Gastrocnemius medialis (tissue), 4 donors: ENCODE measurements at regions not wholly inside any gene's neighbourhood (a gene's known extent, or its start where the extent isn't known, plus 50 kb on each side); places are given as distances from the start of the nearest gene placed in this dataset.

Experiments
- CTCF ChIP-seq, 5 experiments: fragments of 450-650 bp in 3 of 5; fragments of 200-600 bp in 2 of 5; sonication (generic) in 2 of 5; IDR thresholded peaks in 4 of 5; conservative IDR thresholded peaks in 1 of 5; 1 replicate in 4 of 5; 2 replicates in 1 of 5; pipeline ENCODE4 v1.5.1; 2016 to 2019; ENCODE audit warnings: antibody characterized with exemption in 5 of 5, mild to moderate bottlenecking in 3 of 5, moderate library complexity in 3 of 5
- POLR2A ChIP-seq, 2 donors: fragments of 450-650 bp; IDR thresholded peaks; one replicate each; pipeline ENCODE4 v1.6.1; 2017; ENCODE audit warnings: antibody characterized with exemption in 2 of 2, mild to moderate bottlenecking in 2 of 2, moderate library complexity in 2 of 2

DNA sequence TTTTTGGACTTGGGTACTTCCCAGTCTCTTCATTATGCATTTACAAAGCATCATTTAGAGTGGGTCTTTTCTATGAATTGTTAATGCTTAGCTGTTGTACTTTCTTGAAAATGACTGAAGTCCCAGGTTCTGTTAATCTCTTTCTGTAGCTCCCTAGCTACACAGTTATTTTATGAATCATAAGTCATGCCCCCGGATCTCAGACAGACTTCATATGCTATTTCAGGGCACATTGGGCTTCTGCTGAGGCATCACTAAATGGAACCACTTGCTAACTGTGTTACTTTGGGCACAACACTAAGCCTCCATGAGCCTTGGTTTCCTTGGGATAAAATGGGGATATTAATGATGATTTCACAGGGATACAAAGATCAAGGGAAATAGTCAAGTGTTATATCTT is 55.5 kb upstream of the RBM15 start:
- TF ChIP-seq CTCF (IDR thresholded peaks at IDR 0.05 in 4 of 5, conservative IDR thresholded peaks at IDR 0.05 in 1 of 5): no peak
- TF ChIP-seq POLR2A (IDR thresholded peaks at IDR 0.05): no peak
